IMR-90 (cell line): ENCODE measurements at regions not wholly inside any gene's neighbourhood (a gene's known extent, or its start where the extent isn't known, plus 50 kb on each side); places are given as distances from the start of the nearest gene placed in this dataset.
A peak's percentile ranks its signal among the peaks of the same experiment; 100 is the strongest.

Experiments
- ATAC-seq: fragments of 200-7000 bp; cut with Tn5 transposase; 2 replicates; pipeline ENCODE4 v1.9.1; 2020; ENCODE audit warnings: low read depth, mild to moderate bottlenecking, moderate library complexity
- BruUV-seq: library from RNA; stranded (reverse); fragments of 400-500 nt; replicated peaks from 2 replicates; lab custom pipeline; 2021; lab: Mats Ljungman, UMichigan
- CTCF ChIA-PET: fragments of 300-600 bp; formaldehyde crosslinking; extraction: SDS; loops from one replicate; lab custom pipeline; 2021; ENCODE audit warnings: antibody characterized with exemption; lab: Yijun Ruan, JAX
- POLR2A ChIA-PET: fragments of 300-600 bp; sonication (Branson Sonifier 250); formaldehyde crosslinking; loops from one replicate; lab custom pipeline; 2022; ENCODE audit warnings: antibody characterized with exemption; ENCODE audit not compliant: unreplicated experiment; lab: Charles Lee
- DNase-seq: peaks from one replicate; pipeline ENCODE4 v3.0.0; 2013
- H2AFZ ChIP-seq: replicated peaks from 2 replicates; pipeline ENCODE3; 2013; ENCODE audit warnings: low read length, mild to moderate bottlenecking; ENCODE audit not compliant: poor library complexity
- H2AK5ac ChIP-seq: 2 replicates; pipeline ENCODE4 v1.6.1; 2013; ENCODE audit warnings: low read depth, low read length, inconsistent platforms
- H2AK9ac ChIP-seq: replicated peaks from 2 replicates; pipeline ENCODE3; 2013; ENCODE audit warnings: mild to moderate bottlenecking, low read depth, low read length, moderate library complexity; ENCODE audit not compliant: poor library complexity
- H2BK120ac ChIP-seq: 2 replicates; pipeline ENCODE4 v1.6.1; 2013; ENCODE audit warnings: low read depth, low read length, inconsistent platforms
- H2BK15ac ChIP-seq: 3 replicates; pipeline ENCODE4 v1.6.1; 2013; ENCODE audit warnings: low read depth, low read length, inconsistent platforms
- H2BK20ac ChIP-seq: 2 replicates; pipeline ENCODE4 v1.6.1; 2013; ENCODE audit warnings: low read depth, mild to moderate bottlenecking, inconsistent platforms, low read length, moderate library complexity
- H2BK5ac ChIP-seq: 2 replicates; pipeline ENCODE4 v1.6.1; 2013; ENCODE audit warnings: mild to moderate bottlenecking, low read depth, low read length, inconsistent platforms; ENCODE audit not compliant: poor library complexity, severe bottlenecking
- H3K14ac ChIP-seq: replicated peaks from 2 replicates; pipeline ENCODE4 v1.6.1; 2013; ENCODE audit warnings: low read depth, low read length, inconsistent platforms
- H3K18ac ChIP-seq: 2 replicates; pipeline ENCODE4 v1.6.1; 2013; ENCODE audit warnings: low read depth, low read length, control low read depth
- H3K23ac ChIP-seq: 2 replicates; pipeline ENCODE4 v1.6.1; 2013; ENCODE audit warnings: low read depth, low read length, inconsistent platforms
- H3K27ac ChIP-seq: 2 replicates; pipeline ENCODE4 v1.5.1; 2013; ENCODE audit warnings: mild to moderate bottlenecking, control low read depth, low read length; ENCODE audit not compliant: insufficient read depth
- H3K27me3 ChIP-seq: 2 replicates; pipeline ENCODE4 v1.6.1; 2013; ENCODE audit warnings: low read length; ENCODE audit not compliant: control insufficient read depth, insufficient read depth
- H3K36me3 ChIP-seq: 2 replicates; pipeline ENCODE4 v1.6.1; 2013; ENCODE audit warnings: low read length, mixed read lengths; ENCODE audit not compliant: control insufficient read depth, insufficient read depth
- H3K4ac ChIP-seq: 2 replicates; pipeline ENCODE4 v1.6.1; 2013; ENCODE audit warnings: low read depth, low read length, inconsistent platforms
- H3K4me1 ChIP-seq: 2 replicates; pipeline ENCODE4 v1.6.1; 2013; ENCODE audit warnings: low read length, mixed read lengths; ENCODE audit not compliant: control insufficient read depth, insufficient read depth
- H3K4me2 ChIP-seq: 2 replicates; pipeline ENCODE4 v1.6.1; 2013; ENCODE audit warnings: low read depth, mild to moderate bottlenecking, control low read depth, low read length, moderate library complexity
- H3K4me3 ChIP-seq: 2 replicates; pipeline ENCODE4 v1.5.1; 2013; ENCODE audit warnings: low read depth, mild to moderate bottlenecking, control low read depth, low read length, moderate library complexity; ENCODE audit not compliant: insufficient read depth
- H3K56ac ChIP-seq: 2 replicates; pipeline ENCODE4 v1.6.1; 2013; ENCODE audit warnings: low read length, inconsistent platforms; ENCODE audit not compliant: insufficient read depth; ENCODE audit errors: extremely low read depth
- H3K79me1 ChIP-seq, 2 experiments: 2 replicates each; pipeline ENCODE4 v1.6.1; 2013; ENCODE audit warnings: low read length in 2 of 2, inconsistent platforms in 1 of 2, low read depth in 1 of 2
- H3K9ac ChIP-seq: 2 replicates; pipeline ENCODE4 v1.6.1; 2013; ENCODE audit warnings: low read depth, low read length, control low read depth
- H3K9me1 ChIP-seq: 2 replicates; pipeline ENCODE4 v1.6.1; 2013; ENCODE audit warnings: low read length, inconsistent platforms; ENCODE audit not compliant: insufficient read depth
- H3K9me3 ChIP-seq: 2 replicates; pipeline ENCODE4 v1.6.1; 2013; ENCODE audit warnings: low read length; ENCODE audit not compliant: control insufficient read depth, insufficient read depth
- H4K20me1 ChIP-seq: 2 replicates; pipeline ENCODE4 v1.6.1; 2013; ENCODE audit warnings: low read length, inconsistent platforms; ENCODE audit not compliant: insufficient read depth
- H4K5ac ChIP-seq: 2 replicates; pipeline ENCODE4 v1.6.1; 2013; ENCODE audit warnings: mild to moderate bottlenecking, low read depth, low read length, control low read depth
- H4K8ac ChIP-seq, 2 experiments: 2 replicates each; pipeline ENCODE4 v1.6.1; 2013; ENCODE audit warnings: low read depth in 2 of 2, low read length in 2 of 2, control low read depth in 1 of 2, inconsistent platforms in 1 of 2
- H4K91ac ChIP-seq: 2 replicates; pipeline ENCODE4 v1.6.1; 2013; ENCODE audit warnings: low read depth, low read length, inconsistent platforms; ENCODE audit not compliant: insufficient read depth
- CEBPB ChIP-seq: IDR thresholded peaks from 2 replicates; pipeline ENCODE4 v1.6.1; 2012; ENCODE audit warnings: low read depth, low read length, improper control_type of control experiment
- CTCF ChIP-seq: conservative IDR thresholded peaks from 2 replicates; pipeline ENCODE4 v1.5.1; 2012; ENCODE audit warnings: mild to moderate bottlenecking, low read depth, low read length, improper control_type of control experiment
- FOS ChIP-seq: fragments of 150-350 bp; IDR thresholded peaks from 2 replicates; pipeline ENCODE4 v1.6.1; 2016; ENCODE audit warnings: low read depth, low read length
- MAFK ChIP-seq: IDR thresholded peaks from 2 replicates; pipeline ENCODE4 v1.6.1; 2012; ENCODE audit warnings: low read depth, low read length, improper control_type of control experiment
- MAZ ChIP-seq: IDR thresholded peaks from 2 replicates; pipeline ENCODE4 v1.6.1; 2012; ENCODE audit warnings: low read depth, mild to moderate bottlenecking, low read length, improper control_type of control experiment, moderate library complexity, borderline replicate concordance
- RAD21 ChIP-seq: IDR thresholded peaks from 2 replicates; pipeline ENCODE4 v1.6.1; 2012; ENCODE audit warnings: low read length, improper control_type of control experiment
- RFX5 ChIP-seq: IDR thresholded peaks from 2 replicates; pipeline ENCODE4 v1.8.0; 2012; ENCODE audit warnings: low read depth, mild to moderate bottlenecking, low read length, moderate library complexity
- SMC3 ChIP-seq: fragments of 150-350 bp; IDR thresholded peaks from 2 replicates; pipeline ENCODE4 v1.6.1; 2016; ENCODE audit warnings: low read depth, mild to moderate bottlenecking, antibody characterized with exemption, low read length, moderate library complexity
- WGBS, 2 experiments: methylation state at CpG; one replicate each; pipeline versions ENCODE4 v1.1.5 to v1.1.7; 2013; ENCODE audit warnings: missing lambda C conversion rate in 2 of 2; ENCODE audit not compliant: insufficient read length in 1 of 2; ENCODE audit errors: extremely low coverage in 2 of 2; 5-methylcytosine and 5-hydroxymethylcytosine counted together
- dilution Hi-C: fragments of 300-500 bp; cut with HindIII; formaldehyde crosslinking; loops from one replicate; pipeline ENCODE4 v1.14.3; 2018; ENCODE audit warnings: low sequenced_read_pairs; ENCODE audit not compliant: unreplicated experiment
- in situ Hi-C: fragments of 300-500 bp; cut with MboI; formaldehyde crosslinking; loops from 3 replicates; pipeline ENCODE4 v1.14.3; 2019; ENCODE audit warnings: low sequenced_read_pairs, inconsistent platforms, mixed read lengths
- intact Hi-C: fragments of 100-400 bp; cut with micrococcal nuclease; formaldehyde crosslinking; loops from 2 replicates; pipeline ENCODE4 v1.10.0; 2022

- ATAC-seq = peak; percentile 48; the same call in 1 of the 2 replicates
- Histone ChIP-seq H3K18ac (no peak overlapping the region), H3K4me1 (no peaks in the 10 kb centered on the region), H4K20me1 (no peaks in the 10 kb centered on the region), H4K5ac (no peak overlapping the region), H3K4ac (no peak overlapping the region), H3K4me2 (no peak overlapping the region), H2BK5ac (no peak overlapping the region), H3K79me1 (no peaks in the 10 kb centered on the region), H3K23ac (no peak overlapping the region), H3K9me1 (no peaks in the 10 kb centered on the region), H4K8ac (no peak overlapping the region), H3K9ac (no peak overlapping the region), H2AFZ (no peak overlapping the region), H3K36me3 (no peaks in the 10 kb centered on the region), H3K4me3 (no peak overlapping the region), H2AK5ac (no peak overlapping the region), H2BK120ac (no peak overlapping the region), H3K14ac (no peak overlapping the region), H3K9me3 (no peaks in the 10 kb centered on the region), H2BK15ac (no peak overlapping the region), H2AK9ac (no peak overlapping the region), H3K56ac (no peak overlapping the region), H3K27ac (no peak overlapping the region), H3K27me3 (no peaks in the 10 kb centered on the region), H4K91ac (no peak overlapping the region), H2BK20ac (no peak overlapping the region)
- DNase-seq = peak; percentile 42
- intact Hi-C loops = no loop called here
- in situ Hi-C loops = no loop called here
- TF ChIP-seq SMC3 (no peak), CTCF (no peak), FOS (no peak), RAD21 (no peak), MAZ (no peak), RFX5 (no peak), MAFK (no peak), CEBPB (peak; percentile 57; the same call in 1 of the 2 replicates)
- 0% methylated on average over 1 of the region's 2 CpGs; no CpG with 5 or more reads in 1 of the 2 experiments for WGBS, 2 experiments
- dilution Hi-C loops = no loop called here
- ChIA-PET CTCF (no interaction called here), POLR2A (no interaction called here)
- BruUV-seq = no TSS peak
These were observed 237.5 kb downstream of the ACTR3 start for GRCh38 chr2:114127372-114127771.
